Astrocyte (in vitro differentiated cells and primary cell): ENCODE measurements at regions not wholly inside any gene's neighbourhood (a gene's known extent, or its start where the extent isn't known, plus 50 kb on each side); places are given as distances from the start of the nearest gene placed in this dataset.

ENCODE experiments used
- CTCF ChIP-seq: IDR thresholded peaks from 2 replicates; pipeline ENCODE4 v1.5.1; 2011; ENCODE audit warnings: low read depth, mild to moderate bottlenecking, inconsistent platforms, low read length, moderate library complexity; ENCODE audit not compliant: insufficient read depth
- EZH2 ChIP-seq: IDR thresholded peaks from 2 replicates; pipeline ENCODE4 v1.6.1; 2012; ENCODE audit warnings: mild to moderate bottlenecking, low read length, inconsistent platforms; ENCODE audit not compliant: insufficient read depth

- TF ChIP-seq CTCF (no peak), EZH2 (no peak)
Measured at GRCh38 chr18:28723506-28723905, 546.6 kb upstream of the CDH2 start.
